KMS-11 (cell line): ENCODE measurements at regions not wholly inside any gene's neighbourhood (a gene's known extent, or its start where the extent isn't known, plus 50 kb on each side); places are given as distances from the start of the nearest gene placed in this dataset.

ENCODE experiments used
- H2AFZ ChIP-seq: fragments of 200-600 bp; sonication (generic); 2 replicates; pipeline ENCODE4 v1.6.1; 2016; ENCODE audit warnings: antibody characterized with exemption, mixed run types, low read depth
- H3K27ac ChIP-seq: fragments of 200-600 bp; sonication (generic); 2 replicates; pipeline ENCODE4 v1.6.1; 2016; ENCODE audit warnings: mild to moderate bottlenecking, mixed run types
- H3K27me3 ChIP-seq: fragments of 200-600 bp; sonication (generic); 2 replicates; pipeline ENCODE4 v1.6.1; 2017; ENCODE audit warnings: mild to moderate bottlenecking, low read depth, mixed run types, moderate library complexity; ENCODE audit not compliant: insufficient read depth
- H3K36me3 ChIP-seq: fragments of 200-600 bp; sonication (generic); 2 replicates; pipeline ENCODE4 v1.6.1; 2017; ENCODE audit warnings: mild to moderate bottlenecking, mixed run types; ENCODE audit not compliant: insufficient read depth
- H3K4me1 ChIP-seq: fragments of 200-600 bp; sonication (generic); 2 replicates; pipeline ENCODE4 v1.6.1; 2016; ENCODE audit warnings: mild to moderate bottlenecking, low read depth, mixed run types; ENCODE audit not compliant: poor library complexity, severe bottlenecking
- H3K4me2 ChIP-seq: fragments of 200-600 bp; sonication (generic); 2 replicates; pipeline ENCODE4 v1.7.0; 2016; ENCODE audit warnings: mild to moderate bottlenecking, mixed run types
- H3K4me3 ChIP-seq: fragments of 200-600 bp; sonication (generic); IDR thresholded peaks from 2 replicates; pipeline ENCODE4 v1.6.1; 2017; ENCODE audit warnings: low read depth, low read length, mixed read lengths; ENCODE audit not compliant: insufficient read depth
- H3K79me2 ChIP-seq: fragments of 200-600 bp; sonication (generic); 2 replicates; pipeline ENCODE4 v1.6.1; 2016; ENCODE audit warnings: low read depth, mixed run types; ENCODE audit not compliant: insufficient read depth
- H3K9ac ChIP-seq: fragments of 200-600 bp; sonication (generic); 2 replicates; pipeline ENCODE4 v1.6.1; 2016; ENCODE audit warnings: mild to moderate bottlenecking, mixed run types
- H4K20me1 ChIP-seq: fragments of 200-600 bp; sonication (generic); 2 replicates; pipeline ENCODE4 v1.6.1; 2016; ENCODE audit warnings: mild to moderate bottlenecking, mixed run types; ENCODE audit not compliant: insufficient read depth
- TF ChIP-seq, protein P1 (sequence below): fragments of 200-600 bp; sonication (generic); conservative IDR thresholded peaks from 2 replicates; pipeline ENCODE4 v1.6.1; 2017; ENCODE audit warnings: low read depth, mild to moderate bottlenecking, antibody characterized with exemption, low read length, moderate library complexity, mixed read lengths

DNA sequence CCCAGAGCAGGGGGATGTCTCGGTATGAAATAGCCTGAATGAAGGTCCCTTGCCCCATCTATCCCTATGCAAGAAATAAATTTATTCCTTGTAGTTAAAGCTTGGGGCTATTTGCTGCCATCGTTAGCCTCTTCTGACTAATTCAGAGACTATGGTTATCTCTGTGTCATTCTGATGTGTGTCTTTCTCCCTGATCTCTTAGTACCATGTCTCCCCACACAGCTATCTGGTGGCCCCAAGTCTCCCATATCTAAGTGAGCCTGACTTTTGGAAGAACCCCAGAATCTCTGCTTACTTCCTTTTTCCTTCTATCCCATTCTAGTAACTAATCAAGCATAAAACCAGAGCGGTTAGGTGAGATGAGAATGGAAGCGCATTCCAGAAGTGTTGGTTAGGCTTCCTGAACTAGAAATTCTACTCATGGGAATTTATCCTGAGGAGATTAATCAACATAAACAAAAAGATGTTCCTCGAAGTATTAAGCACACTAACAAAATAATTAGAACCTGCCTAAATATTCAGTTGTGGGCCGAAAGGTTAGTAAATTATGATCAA, 71.4 kb upstream of the BMAL1 start:
- TF ChIP-seq, protein P1, sequence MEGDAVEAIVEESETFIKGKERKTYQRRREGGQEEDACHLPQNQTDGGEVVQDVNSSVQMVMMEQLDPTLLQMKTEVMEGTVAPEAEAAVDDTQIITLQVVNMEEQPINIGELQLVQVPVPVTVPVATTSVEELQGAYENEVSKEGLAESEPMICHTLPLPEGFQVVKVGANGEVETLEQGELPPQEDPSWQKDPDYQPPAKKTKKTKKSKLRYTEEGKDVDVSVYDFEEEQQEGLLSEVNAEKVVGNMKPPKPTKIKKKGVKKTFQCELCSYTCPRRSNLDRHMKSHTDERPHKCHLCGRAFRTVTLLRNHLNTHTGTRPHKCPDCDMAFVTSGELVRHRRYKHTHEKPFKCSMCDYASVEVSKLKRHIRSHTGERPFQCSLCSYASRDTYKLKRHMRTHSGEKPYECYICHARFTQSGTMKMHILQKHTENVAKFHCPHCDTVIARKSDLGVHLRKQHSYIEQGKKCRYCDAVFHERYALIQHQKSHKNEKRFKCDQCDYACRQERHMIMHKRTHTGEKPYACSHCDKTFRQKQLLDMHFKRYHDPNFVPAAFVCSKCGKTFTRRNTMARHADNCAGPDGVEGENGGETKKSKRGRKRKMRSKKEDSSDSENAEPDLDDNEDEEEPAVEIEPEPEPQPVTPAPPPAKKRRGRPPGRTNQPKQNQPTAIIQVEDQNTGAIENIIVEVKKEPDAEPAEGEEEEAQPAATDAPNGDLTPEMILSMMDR = no peak

DNA sequence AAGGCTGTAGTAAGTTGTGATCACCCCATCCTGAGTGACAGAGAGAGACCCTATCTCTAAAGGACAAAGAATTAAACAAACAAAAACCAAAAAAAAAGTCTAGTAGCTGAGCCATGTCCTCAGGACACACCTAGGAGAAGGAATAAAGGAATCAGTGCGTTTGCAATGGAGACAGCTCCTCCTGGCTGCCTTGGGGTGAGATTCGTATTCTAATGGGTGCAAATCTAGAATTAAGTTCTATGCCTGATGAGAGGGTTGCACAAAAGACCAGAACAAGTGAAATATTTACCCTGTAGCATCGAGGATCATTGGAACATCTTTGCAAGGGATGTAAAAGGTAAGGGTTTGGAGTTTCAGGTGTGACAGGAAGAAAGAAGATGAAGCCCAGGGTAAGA, 70.3 kb upstream of the BMAL1 start:
- peaks cover 3% of the 10 kb centered on the region for H3K4me1 ChIP-seq
- TF ChIP-seq, protein P1 = no peak
- no peaks in the 10 kb centered on the region for H3K36me3 ChIP-seq
- no peaks in the 10 kb centered on the region for H4K20me1 ChIP-seq
- H3K79me2 ChIP-seq = no peaks in the 10 kb centered on the region
- no peak overlapping the region for H3K9ac ChIP-seq
- no peak overlapping the region for H3K4me2 ChIP-seq
- no peak overlapping the region for H3K27ac ChIP-seq
- H3K4me3 ChIP-seq = no peak overlapping the region
- H3K27me3 ChIP-seq = no peaks in the 10 kb centered on the region
- no peak overlapping the region for H2AFZ ChIP-seq

More for the DNA sequence above, 71.4 kb upstream of the BMAL1 start:
- H3K27ac ChIP-seq = no peak overlapping the region
- no peaks in the 10 kb centered on the region for H3K36me3 ChIP-seq
- H3K4me2 ChIP-seq = no peak overlapping the region
- H3K79me2 ChIP-seq = no peaks in the 10 kb centered on the region
- no peaks in the 10 kb centered on the region for H4K20me1 ChIP-seq
- H2AFZ ChIP-seq = no peak overlapping the region
- H3K27me3 ChIP-seq = no peaks in the 10 kb centered on the region
- H3K9ac ChIP-seq = no peak overlapping the region
- H3K4me1 ChIP-seq = peaks cover 3% of the 10 kb centered on the region
- no peak overlapping the region for H3K4me3 ChIP-seq

DNA sequence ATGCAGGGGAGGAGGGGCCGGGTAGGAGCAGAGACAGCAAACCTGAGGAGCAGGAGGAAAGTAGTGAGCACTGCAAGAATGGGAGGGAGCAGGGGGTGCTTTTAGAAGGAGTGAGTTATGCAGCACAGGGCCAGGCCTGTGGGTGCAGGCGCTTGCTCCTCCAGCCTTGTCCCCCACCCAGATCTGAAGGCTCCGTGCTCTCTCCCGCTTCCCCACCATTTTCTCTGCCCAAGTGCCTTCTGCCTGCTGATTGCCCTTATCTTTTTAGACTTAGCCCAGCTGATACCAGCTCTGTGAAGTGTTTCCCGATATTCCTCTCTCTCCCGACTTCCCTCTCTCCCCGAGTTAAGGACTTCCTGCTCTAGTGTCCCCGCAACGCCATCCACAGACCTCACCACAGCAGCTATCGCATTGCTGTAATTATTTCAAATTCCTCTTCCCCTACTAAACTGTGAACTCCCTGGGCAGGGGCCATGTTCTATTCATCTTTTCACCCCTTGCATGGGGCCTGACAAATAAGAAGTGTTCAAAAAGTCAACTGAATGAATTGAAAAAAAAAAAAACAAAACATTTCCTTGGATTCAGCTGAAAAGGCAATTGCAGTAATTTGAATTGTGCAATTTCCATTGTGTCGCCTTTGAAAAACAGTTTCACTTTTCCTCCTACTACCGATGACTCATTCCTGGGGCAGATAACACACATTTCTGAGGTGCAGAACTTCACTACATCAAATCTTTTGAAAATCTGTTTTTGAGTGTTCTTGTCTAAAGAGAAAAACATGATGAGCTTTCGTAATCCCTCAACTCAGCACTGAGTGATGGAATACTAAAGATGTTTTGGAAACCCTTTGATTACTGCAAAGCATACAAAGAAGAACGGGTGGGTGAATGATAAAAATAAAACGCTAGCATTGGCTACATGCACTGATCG, 69.7 kb upstream of the BMAL1 start:
- Histone ChIP-seq H3K27me3 (no peaks in the 10 kb centered on the region), H3K4me1 (peaks cover 3% of the 10 kb centered on the region), H3K79me2 (no peaks in the 10 kb centered on the region), H3K9ac (no peak overlapping the region), H3K36me3 (no peaks in the 10 kb centered on the region), H4K20me1 (no peaks in the 10 kb centered on the region), H3K27ac (no peak overlapping the region), H3K4me2 (no peak overlapping the region), H2AFZ (no peak overlapping the region), H3K4me3 (no peak overlapping the region)
- TF ChIP-seq, protein P1 = no peak

DNA sequence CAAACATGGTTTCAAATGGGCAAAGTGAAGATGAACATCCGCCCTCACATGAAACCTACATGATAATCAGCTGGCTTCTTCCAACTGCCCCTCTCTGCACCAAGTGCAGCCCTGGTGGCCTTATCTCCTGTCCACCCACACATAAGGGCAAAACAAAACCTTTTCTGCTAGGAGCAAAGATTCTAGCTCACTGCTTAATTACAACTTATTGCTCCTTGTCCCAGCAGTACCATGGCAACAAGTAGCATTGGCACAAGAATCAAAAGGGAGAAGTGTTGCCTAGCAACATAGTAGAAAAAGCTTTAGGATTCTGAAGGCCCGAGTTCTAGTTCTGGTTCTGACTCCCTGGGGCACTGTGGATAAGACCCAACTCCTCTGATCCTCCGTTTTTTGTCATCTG, 68.7 kb upstream of the BMAL1 start:
- Histone ChIP-seq H3K79me2 (no peaks in the 10 kb centered on the region), H3K27me3 (no peaks in the 10 kb centered on the region), H3K9ac (no peak overlapping the region), H3K4me3 (no peak overlapping the region), H3K4me1 (peaks cover 3% of the 10 kb centered on the region), H4K20me1 (no peaks in the 10 kb centered on the region), H3K36me3 (no peaks in the 10 kb centered on the region), H3K27ac (no peak overlapping the region), H3K4me2 (no peak overlapping the region), H2AFZ (no peak overlapping the region)
- TF ChIP-seq, protein P1 = no peak
